HCT116 (cell line): ENCODE measurements at regions not wholly inside any gene's neighbourhood (a gene's known extent, or its start where the extent isn't known, plus 50 kb on each side); places are given as distances from the start of the nearest gene placed in this dataset.
A peak's percentile ranks its signal among the peaks of the same experiment; 100 is the strongest.

Experiments used
- ELF1 ChIP-seq: IDR thresholded peaks from 2 replicates; pipeline ENCODE4 v1.6.1; 2012; ENCODE audit warnings: low read depth, borderline replicate concordance
- EZH2 ChIP-seq: fragments of 200-600 bp; sonication (generic); IDR thresholded peaks from 2 replicates; pipeline ENCODE4 v1.6.1; 2017; ENCODE audit warnings: antibody characterized with exemption, mixed run types
- JUND ChIP-seq: IDR thresholded peaks from 2 replicates; pipeline ENCODE4 v1.6.1; 2012
- POLR2A ChIP-seq: IDR thresholded peaks from 2 replicates; pipeline ENCODE4 v1.7.0; 2011; ENCODE audit warnings: borderline replicate concordance; ENCODE audit not compliant: insufficient read depth, insufficient read length; ENCODE audit errors: extremely low read depth
- POLR2AphosphoS5 ChIP-seq: IDR thresholded peaks from 2 replicates; pipeline ENCODE4 v1.6.1; 2011; ENCODE audit warnings: mild to moderate bottlenecking, low read depth, low read length, moderate library complexity
- RAD21 ChIP-seq: IDR thresholded peaks from 2 replicates; pipeline ENCODE4 v1.6.1; 2012; ENCODE audit warnings: low read depth, mild to moderate bottlenecking
- TCF7L2 ChIP-seq: IDR thresholded peaks from 2 replicates; pipeline ENCODE4 v1.7.0; 2011; ENCODE audit warnings: borderline replicate concordance, inconsistent platforms; ENCODE audit not compliant: insufficient read depth, insufficient read length; ENCODE audit errors: extremely low read depth
- YY1 ChIP-seq: IDR thresholded peaks from 2 replicates; pipeline ENCODE4 v1.6.1; 2011; ENCODE audit warnings: low read length, low read depth, moderate library complexity, mild to moderate bottlenecking; ENCODE audit not compliant: insufficient replicate concordance; ENCODE audit errors: extremely low read depth
- ZFX ChIP-seq: fragments of 450-650 bp; IDR thresholded peaks from 2 replicates; pipeline ENCODE4 v1.6.1; 2017
- TF ChIP-seq, protein P1 (sequence below), 3 experiments: fragments of 200-600 bp in 1 of 3; sonication (generic) in 1 of 3; IDR thresholded peaks in 2 of 3; conservative IDR thresholded peaks in 1 of 3; 2 replicates each; pipeline ENCODE4 v1.5.1; 2012 to 2017; ENCODE audit warnings: low read depth in 2 of 3, low read length in 2 of 3, antibody characterized with exemption in 1 of 3, borderline replicate concordance in 1 of 3, control low read depth in 1 of 3, mild to moderate bottlenecking in 1 of 3, mixed read lengths in 1 of 3, mixed run types in 1 of 3, moderate library complexity in 1 of 3; ENCODE audit not compliant: insufficient read depth in 1 of 3
- TF ChIP-seq, protein P2 (sequence below): IDR thresholded peaks from 2 replicates; pipeline ENCODE4 v1.6.1; 2012
- TF ChIP-seq, protein P3 (sequence below): IDR thresholded peaks from 2 replicates; pipeline ENCODE4 v1.6.1; 2012; ENCODE audit warnings: low read depth

GRCh38 chr6:4466769-4467480 lies 309.3 kb upstream of the CDYL start:
- TF ChIP-seq YY1 (no peak), EZH2 (no peak), ZFX (no peak), POLR2A (no peak), TCF7L2 (no peak), RAD21 (peak; percentile 52), POLR2AphosphoS5 (no peak), ELF1 (no peak), JUND (no peak)
- TF ChIP-seq, protein P1, sequence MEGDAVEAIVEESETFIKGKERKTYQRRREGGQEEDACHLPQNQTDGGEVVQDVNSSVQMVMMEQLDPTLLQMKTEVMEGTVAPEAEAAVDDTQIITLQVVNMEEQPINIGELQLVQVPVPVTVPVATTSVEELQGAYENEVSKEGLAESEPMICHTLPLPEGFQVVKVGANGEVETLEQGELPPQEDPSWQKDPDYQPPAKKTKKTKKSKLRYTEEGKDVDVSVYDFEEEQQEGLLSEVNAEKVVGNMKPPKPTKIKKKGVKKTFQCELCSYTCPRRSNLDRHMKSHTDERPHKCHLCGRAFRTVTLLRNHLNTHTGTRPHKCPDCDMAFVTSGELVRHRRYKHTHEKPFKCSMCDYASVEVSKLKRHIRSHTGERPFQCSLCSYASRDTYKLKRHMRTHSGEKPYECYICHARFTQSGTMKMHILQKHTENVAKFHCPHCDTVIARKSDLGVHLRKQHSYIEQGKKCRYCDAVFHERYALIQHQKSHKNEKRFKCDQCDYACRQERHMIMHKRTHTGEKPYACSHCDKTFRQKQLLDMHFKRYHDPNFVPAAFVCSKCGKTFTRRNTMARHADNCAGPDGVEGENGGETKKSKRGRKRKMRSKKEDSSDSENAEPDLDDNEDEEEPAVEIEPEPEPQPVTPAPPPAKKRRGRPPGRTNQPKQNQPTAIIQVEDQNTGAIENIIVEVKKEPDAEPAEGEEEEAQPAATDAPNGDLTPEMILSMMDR (IDR thresholded peaks at IDR 0.05 in 2 of 3, conservative IDR thresholded peaks at IDR 0.05 in 1 of 3; ENCODE audit: borderline replicate concordance in 1 of 3, insufficient read depth in 1 of 3, low read depth in 2 of 3, low read length in 2 of 3): peak; percentile 11 to 28 (median 24); a peak in 3 of 6 replicates
- TF ChIP-seq, protein P2, sequence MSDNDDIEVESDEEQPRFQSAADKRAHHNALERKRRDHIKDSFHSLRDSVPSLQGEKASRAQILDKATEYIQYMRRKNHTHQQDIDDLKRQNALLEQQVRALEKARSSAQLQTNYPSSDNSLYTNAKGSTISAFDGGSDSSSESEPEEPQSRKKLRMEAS: no peak
- TF ChIP-seq, protein P3, sequence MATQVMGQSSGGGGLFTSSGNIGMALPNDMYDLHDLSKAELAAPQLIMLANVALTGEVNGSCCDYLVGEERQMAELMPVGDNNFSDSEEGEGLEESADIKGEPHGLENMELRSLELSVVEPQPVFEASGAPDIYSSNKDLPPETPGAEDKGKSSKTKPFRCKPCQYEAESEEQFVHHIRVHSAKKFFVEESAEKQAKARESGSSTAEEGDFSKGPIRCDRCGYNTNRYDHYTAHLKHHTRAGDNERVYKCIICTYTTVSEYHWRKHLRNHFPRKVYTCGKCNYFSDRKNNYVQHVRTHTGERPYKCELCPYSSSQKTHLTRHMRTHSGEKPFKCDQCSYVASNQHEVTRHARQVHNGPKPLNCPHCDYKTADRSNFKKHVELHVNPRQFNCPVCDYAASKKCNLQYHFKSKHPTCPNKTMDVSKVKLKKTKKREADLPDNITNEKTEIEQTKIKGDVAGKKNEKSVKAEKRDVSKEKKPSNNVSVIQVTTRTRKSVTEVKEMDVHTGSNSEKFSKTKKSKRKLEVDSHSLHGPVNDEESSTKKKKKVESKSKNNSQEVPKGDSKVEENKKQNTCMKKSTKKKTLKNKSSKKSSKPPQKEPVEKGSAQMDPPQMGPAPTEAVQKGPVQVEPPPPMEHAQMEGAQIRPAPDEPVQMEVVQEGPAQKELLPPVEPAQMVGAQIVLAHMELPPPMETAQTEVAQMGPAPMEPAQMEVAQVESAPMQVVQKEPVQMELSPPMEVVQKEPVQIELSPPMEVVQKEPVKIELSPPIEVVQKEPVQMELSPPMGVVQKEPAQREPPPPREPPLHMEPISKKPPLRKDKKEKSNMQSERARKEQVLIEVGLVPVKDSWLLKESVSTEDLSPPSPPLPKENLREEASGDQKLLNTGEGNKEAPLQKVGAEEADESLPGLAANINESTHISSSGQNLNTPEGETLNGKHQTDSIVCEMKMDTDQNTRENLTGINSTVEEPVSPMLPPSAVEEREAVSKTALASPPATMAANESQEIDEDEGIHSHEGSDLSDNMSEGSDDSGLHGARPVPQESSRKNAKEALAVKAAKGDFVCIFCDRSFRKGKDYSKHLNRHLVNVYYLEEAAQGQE: no peak
